Breast epithelium (tissue), 3 donors: ENCODE measurements at regions not wholly inside any gene's neighbourhood (a gene's known extent, or its start where the extent isn't known, plus 50 kb on each side); places are given as distances from the start of the nearest gene placed in this dataset.

Source experiments
- CTCF ChIP-seq, 3 donors: fragments of 450-650 bp; IDR thresholded peaks; one replicate each; pipeline ENCODE4 v1.5.1; 2016 to 2017; ENCODE audit warnings: antibody characterized with exemption in 3 of 3, mild to moderate bottlenecking in 3 of 3, moderate library complexity in 3 of 3
- POLR2A ChIP-seq: fragments of 450-650 bp; IDR thresholded peaks from one replicate; pipeline ENCODE4 v1.6.1; 2016; ENCODE audit warnings: antibody characterized with exemption, mild to moderate bottlenecking, moderate library complexity
- POLR2AphosphoS5 ChIP-seq, 3 donors: sonication (generic); formaldehyde crosslinking; IDR thresholded peaks; one replicate each; pipeline ENCODE4 v1.6.1; 2017; ENCODE audit warnings: antibody characterized with exemption in 3 of 3

GRCh38 chr5:124856726-124857125 is 110.3 kb upstream of the ZNF608 start:
- no peak for TF ChIP-seq CTCF (IDR thresholded peaks at IDR 0.05)
- no peak for TF ChIP-seq POLR2A
- no peak for TF ChIP-seq POLR2AphosphoS5 (IDR thresholded peaks at IDR 0.05)
